ENCODE measurements at regions not wholly inside any gene's neighbourhood (a gene's known extent, or its start where the extent isn't known, plus 50 kb on each side); places are given as distances from the start of the nearest gene placed in this dataset.
"Not testable (repeated sequence)": the region's sequence is repeated elsewhere in the genome, so short reads cannot be mapped to it uniquely, and the experiment has no call there.

GRCh38 chr1:94299627-94300553 is 62.5 kb upstream of the ARHGAP29 start:
- H3K4me3 ChIP-seq (ENCODE audit: control insufficient read depth, low read depth, low read length), result no peak overlapping the region
- peak; percentile 66 for DNase-seq (ENCODE audit: low read depth)
- TF ChIP-seq CTCF (conservative IDR thresholded peaks at IDR 0.05; ENCODE audit: control insufficient read depth, insufficient read depth, low read depth, low read length), result no peak

- no peak overlapping the region for H3K4me3 ChIP-seq (ENCODE audit: control insufficient read depth, low read depth, low read length)
- no peak for TF ChIP-seq CTCF (conservative IDR thresholded peaks at IDR 0.05; ENCODE audit: control insufficient read depth, insufficient read depth, low read depth, low read length)
- DNase-seq (ENCODE audit: low read depth), result peak; percentile 65
Observed at GRCh38 chr1:94298861-94299260, 61.5 kb upstream of the ARHGAP29 start.

DNA sequence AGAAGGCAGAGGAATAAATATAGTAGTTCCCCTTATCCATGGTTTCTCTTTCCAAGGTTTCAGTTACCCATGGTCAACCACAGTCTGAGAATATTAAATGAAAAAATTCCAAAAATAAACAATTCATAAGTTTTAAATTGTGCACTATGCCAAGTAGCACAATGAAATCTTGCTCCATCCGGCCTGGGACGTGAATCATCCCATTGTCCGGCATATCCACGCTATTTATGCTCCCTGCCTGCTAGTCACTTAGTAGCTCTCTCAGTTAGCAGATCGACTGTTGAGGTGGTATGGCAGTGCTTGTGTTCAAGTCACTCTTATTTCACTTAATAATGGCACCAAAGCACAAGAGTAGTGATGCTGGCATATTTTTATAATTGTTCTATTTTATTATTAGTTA is 58.6 kb upstream of the ARHGAP29 start:
- TF ChIP-seq CTCF (conservative IDR thresholded peaks at IDR 0.05; ENCODE audit: control insufficient read depth, insufficient read depth, low read depth, low read length), result no peak
- DNase-seq (ENCODE audit: low read depth), result peak; percentile 76

GRCh38 chr1:94292978-94293377 is 55.6 kb upstream of the ARHGAP29 start:
- not testable (repeated sequence) for DNase-seq (ENCODE audit: low read depth); H3K4me3 ChIP-seq (ENCODE audit: control insufficient read depth, low read depth, low read length)

More for the DNA sequence above, 58.6 kb upstream of the ARHGAP29 start:
- H3K4me3 ChIP-seq (ENCODE audit: control insufficient read depth, low read depth, low read length), result no peak overlapping the region

DNA sequence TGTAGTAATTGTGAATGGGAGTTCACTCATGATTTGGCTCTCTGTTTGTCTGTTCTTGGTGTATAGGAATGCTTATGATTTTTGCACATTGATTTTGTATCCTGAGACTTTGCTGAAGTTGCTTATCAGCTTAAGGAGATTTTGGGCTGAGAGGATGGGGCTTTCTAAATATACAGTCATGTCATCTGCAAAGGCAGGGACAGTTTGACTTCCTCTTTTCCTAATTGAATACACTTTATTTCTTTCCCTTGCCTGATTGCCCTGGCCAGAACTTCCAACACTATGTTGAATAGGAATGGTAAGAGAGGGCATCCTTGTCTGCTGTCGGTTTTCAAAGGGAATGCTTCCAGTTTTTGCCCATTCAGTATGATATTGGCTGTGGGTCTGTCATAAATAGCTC is 51.9 kb upstream of the ARHGAP29 start:
- H3K4me3 ChIP-seq (ENCODE audit: control insufficient read depth, low read depth, low read length); DNase-seq (ENCODE audit: low read depth): not testable (repeated sequence)
